ENCODE measurements at regions not wholly inside any gene's neighbourhood (a gene's known extent, or its start where the extent isn't known, plus 50 kb on each side); places are given as distances from the start of the nearest gene placed in this dataset.

- peaks cover 0 to 3% (median 0%) of the 10 kb centered on the region in 5 donors for H3K4me1 ChIP-seq (ENCODE audit: control insufficient read depth in 5 of 5, insufficient read depth in 5 of 5, low read length in 5 of 5)
- no peaks in the 10 kb centered on the region for H3K36me3 ChIP-seq (ENCODE audit: control insufficient read depth in 4 of 4, insufficient read depth in 4 of 4, low read length in 4 of 4)
- H3K27me3 ChIP-seq (ENCODE audit: control insufficient read depth in 3 of 3, insufficient read depth in 3 of 3, low read length in 2 of 3), result no peaks in the 10 kb centered on the region
- H3K9me3 ChIP-seq (ENCODE audit: control insufficient read depth in 4 of 4, insufficient read depth in 3 of 4, low read length in 3 of 4), result no peaks in the 10 kb centered on the region
- WGBS, 2 donors, result 87 to 94% methylated on average over 1 of the region's 1 CpG
- ATAC-seq (ENCODE audit: insufficient read depth, low FRiP score) (no peak), DNase-seq (peak in 1 of 3 donors; percentile 10)
- TF ChIP-seq CTCF (IDR thresholded peaks at IDR 0.05; ENCODE audit: control extremely low read depth, extremely low read depth), result no peak
- H3K27ac ChIP-seq (ENCODE audit: low read depth in 1 of 2, low read length in 1 of 2), result no peak overlapping the region
- H3K9ac ChIP-seq (ENCODE audit: insufficient read depth in 1 of 2, low read length in 2 of 2), result no peak overlapping the region
- no peak overlapping the region for H3K4me3 ChIP-seq
Measured at GRCh38 chr7:36787933-36788378, 63.7 kb upstream of the AOAH start.

GRCh38 chr7:36784991-36785940, 61.0 kb upstream of the AOAH start:
- TF ChIP-seq CTCF (IDR thresholded peaks at IDR 0.05; ENCODE audit: control extremely low read depth, extremely low read depth), result no peak
- ATAC-seq (ENCODE audit: insufficient read depth, low FRiP score), result peak; percentile 56
- Histone ChIP-seq H3K36me3 (ENCODE audit: control insufficient read depth in 4 of 4, insufficient read depth in 4 of 4, low read length in 4 of 4) (no peaks in the 10 kb centered on the region), H3K27me3 (ENCODE audit: control insufficient read depth in 3 of 3, insufficient read depth in 3 of 3, low read length in 2 of 3) (no peaks in the 10 kb centered on the region), H3K27ac (ENCODE audit: low read depth in 1 of 2, low read length in 1 of 2) (peak overlapping the region in 1 of 2 donors; percentile 32), H3K9ac (ENCODE audit: insufficient read depth in 1 of 2, low read length in 2 of 2) (no peak overlapping the region), H3K4me1 (ENCODE audit: control insufficient read depth in 5 of 5, insufficient read depth in 5 of 5, low read length in 5 of 5) (peaks cover 0 to 3% (median 0%) of the 10 kb centered on the region in 5 donors), H3K9me3 (ENCODE audit: control insufficient read depth in 4 of 4, insufficient read depth in 3 of 4, low read length in 3 of 4) (no peaks in the 10 kb centered on the region), H3K4me3 (no peak overlapping the region)
- 57 to 67% methylated on average over 13 of the region's 13 CpGs for WGBS, 2 donors
- peak in 2 of 3 donors; percentile 22 to 43 for DNase-seq

- no peaks in the 10 kb centered on the region for H3K9me3 ChIP-seq (ENCODE audit: control insufficient read depth in 4 of 4, insufficient read depth in 3 of 4, low read length in 3 of 4)
- no peaks in the 10 kb centered on the region for H3K36me3 ChIP-seq (ENCODE audit: control insufficient read depth in 4 of 4, insufficient read depth in 4 of 4, low read length in 4 of 4)
- ATAC-seq (ENCODE audit: insufficient read depth, low FRiP score) (no peak), DNase-seq (no peak)
- no peak overlapping the region for H3K4me3 ChIP-seq
- peaks cover 0 to 3% (median 0%) of the 10 kb centered on the region in 5 donors for H3K4me1 ChIP-seq (ENCODE audit: control insufficient read depth in 5 of 5, insufficient read depth in 5 of 5, low read length in 5 of 5)
- WGBS, 2 donors, result 70 to 76% methylated on average over 5 of the region's 5 CpGs
- no peak overlapping the region for H3K27ac ChIP-seq (ENCODE audit: low read depth in 1 of 2, low read length in 1 of 2)
- TF ChIP-seq CTCF (IDR thresholded peaks at IDR 0.05; ENCODE audit: control extremely low read depth, extremely low read depth), result no peak
- no peak overlapping the region for H3K9ac ChIP-seq (ENCODE audit: insufficient read depth in 1 of 2, low read length in 2 of 2)
- no peaks in the 10 kb centered on the region for H3K27me3 ChIP-seq (ENCODE audit: control insufficient read depth in 3 of 3, insufficient read depth in 3 of 3, low read length in 2 of 3)
Measured at GRCh38 chr7:36781011-36781738, 56.9 kb upstream of the AOAH start.

Data from lung (tissue), 11 donors.